HG03139 (cell line): ENCODE measurements at regions not wholly inside any gene's neighbourhood (a gene's known extent, or its start where the extent isn't known, plus 50 kb on each side); places are given as distances from the start of the nearest gene placed in this dataset.
"Not testable (repeated sequence)": the region's sequence is repeated elsewhere in the genome, so short reads cannot be mapped to it uniquely, and the experiment has no call there.

Experiments used
- ATAC-seq: cut with Tn5 transposase; IDR thresholded peaks from one replicate; pipeline ENCODE4 v1.9.1; 2021; ENCODE audit not compliant: unreplicated experiment

- ATAC-seq, result no peak
Measured at GRCh38 chr2:117190856-117191559, 623.5 kb upstream of the DDX18 start.

GRCh38 chr2:117195381-117195780 is 619.1 kb upstream of the DDX18 start:
- ATAC-seq, result no peak

- ATAC-seq, result no peak
Measured at GRCh38 chr2:117199511-117199910, 615.0 kb upstream of the DDX18 start.

- no peak for ATAC-seq
Measured at GRCh38 chr2:117212562-117212961, 601.9 kb upstream of the DDX18 start.

GRCh38 chr2:117217145-117217544 is 597.3 kb upstream of the DDX18 start:
- ATAC-seq, result no peak

- ATAC-seq, result no peak
Measured at GRCh38 chr2:117222809-117223208, 591.7 kb upstream of the DDX18 start.

- ATAC-seq, result no peak
Measured at GRCh38 chr2:117232305-117232704, 582.2 kb upstream of the DDX18 start.

- ATAC-seq, result no peak
Measured at GRCh38 chr2:117257362-117257761, 557.1 kb upstream of the DDX18 start.

- no peak for ATAC-seq
Measured at GRCh38 chr2:117269574-117269973, 544.9 kb upstream of the DDX18 start.

GRCh38 chr2:117271631-117272030 is 542.9 kb upstream of the DDX18 start:
- no peak for ATAC-seq

GRCh38 chr2:117273009-117273671 is 541.4 kb upstream of the DDX18 start:
- ATAC-seq, result no peak

GRCh38 chr2:117293012-117293411 is 521.5 kb upstream of the DDX18 start:
- ATAC-seq, result no peak

- no peak for ATAC-seq
Measured at GRCh38 chr2:117299451-117299850, 515.0 kb upstream of the DDX18 start.

- no peak for ATAC-seq
Measured at GRCh38 chr2:117308861-117309770, 505.4 kb upstream of the DDX18 start.

- ATAC-seq, result no peak
Measured at GRCh38 chr2:117321816-117322215, 492.7 kb upstream of the DDX18 start.

GRCh38 chr2:117323331-117323730 is 491.2 kb upstream of the DDX18 start:
- no peak for ATAC-seq

- ATAC-seq, result no peak
Measured at GRCh38 chr2:117330641-117331040, 483.9 kb upstream of the DDX18 start.

- no peak for ATAC-seq
Measured at GRCh38 chr2:117335967-117336366, 478.5 kb upstream of the DDX18 start.

GRCh38 chr2:117336496-117336895 is 478.0 kb upstream of the DDX18 start:
- ATAC-seq, result no peak

- ATAC-seq, result not testable (repeated sequence)
Measured at GRCh38 chr2:117337981-117338380, 476.5 kb upstream of the DDX18 start.

- ATAC-seq, result no peak
Measured at GRCh38 chr2:117339980-117340379, 474.5 kb upstream of the DDX18 start.

- no peak for ATAC-seq
Measured at GRCh38 chr2:117341690-117342089, 472.8 kb upstream of the DDX18 start.
